NB4 (cell line): ENCODE measurements at regions not wholly inside any gene's neighbourhood (a gene's known extent, or its start where the extent isn't known, plus 50 kb on each side); places are given as distances from the start of the nearest gene placed in this dataset.

Source experiments
- MYC ChIP-seq: IDR thresholded peaks from 2 replicates; pipeline ENCODE4 v1.6.1; 2011; ENCODE audit warnings: low read depth, low read length
- TF ChIP-seq, protein P1 (sequence below): IDR thresholded peaks from one replicate; pipeline ENCODE4 v1.5.1; 2012; ENCODE audit warnings: low read depth, low read length

DNA sequence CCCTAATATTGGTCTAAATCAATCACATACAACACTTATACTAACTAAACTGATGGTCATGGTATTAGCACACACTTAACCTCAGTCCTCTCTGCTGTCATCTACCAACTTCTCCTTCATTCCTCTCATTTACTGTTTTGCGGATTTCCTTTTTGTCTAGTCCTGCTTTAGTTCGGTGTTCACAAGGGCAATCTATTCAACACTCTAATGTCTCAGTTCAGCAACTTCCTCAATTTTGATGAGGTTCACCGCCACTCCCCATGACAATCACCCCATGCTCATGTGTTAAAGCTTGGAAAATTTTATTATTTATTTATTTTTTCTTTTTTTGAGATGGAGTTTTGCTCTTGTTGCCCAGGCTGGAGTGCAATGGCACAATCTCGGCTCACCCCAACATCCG lies 301.1 kb downstream of the PTPRC start:
- TF ChIP-seq, protein P1, sequence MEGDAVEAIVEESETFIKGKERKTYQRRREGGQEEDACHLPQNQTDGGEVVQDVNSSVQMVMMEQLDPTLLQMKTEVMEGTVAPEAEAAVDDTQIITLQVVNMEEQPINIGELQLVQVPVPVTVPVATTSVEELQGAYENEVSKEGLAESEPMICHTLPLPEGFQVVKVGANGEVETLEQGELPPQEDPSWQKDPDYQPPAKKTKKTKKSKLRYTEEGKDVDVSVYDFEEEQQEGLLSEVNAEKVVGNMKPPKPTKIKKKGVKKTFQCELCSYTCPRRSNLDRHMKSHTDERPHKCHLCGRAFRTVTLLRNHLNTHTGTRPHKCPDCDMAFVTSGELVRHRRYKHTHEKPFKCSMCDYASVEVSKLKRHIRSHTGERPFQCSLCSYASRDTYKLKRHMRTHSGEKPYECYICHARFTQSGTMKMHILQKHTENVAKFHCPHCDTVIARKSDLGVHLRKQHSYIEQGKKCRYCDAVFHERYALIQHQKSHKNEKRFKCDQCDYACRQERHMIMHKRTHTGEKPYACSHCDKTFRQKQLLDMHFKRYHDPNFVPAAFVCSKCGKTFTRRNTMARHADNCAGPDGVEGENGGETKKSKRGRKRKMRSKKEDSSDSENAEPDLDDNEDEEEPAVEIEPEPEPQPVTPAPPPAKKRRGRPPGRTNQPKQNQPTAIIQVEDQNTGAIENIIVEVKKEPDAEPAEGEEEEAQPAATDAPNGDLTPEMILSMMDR = no peak
- no peak for TF ChIP-seq MYC
